GM18870 (cell line): ENCODE measurements at regions not wholly inside any gene's neighbourhood (a gene's known extent, or its start where the extent isn't known, plus 50 kb on each side); places are given as distances from the start of the nearest gene placed in this dataset.
A peak's percentile ranks its signal among the peaks of the same experiment; 100 is the strongest.

Experiments used
- ATAC-seq: cut with Tn5 transposase; IDR thresholded peaks from one replicate; pipeline ENCODE4 v1.9.1; 2021; ENCODE audit warnings: moderate library complexity; ENCODE audit not compliant: unreplicated experiment

DNA sequence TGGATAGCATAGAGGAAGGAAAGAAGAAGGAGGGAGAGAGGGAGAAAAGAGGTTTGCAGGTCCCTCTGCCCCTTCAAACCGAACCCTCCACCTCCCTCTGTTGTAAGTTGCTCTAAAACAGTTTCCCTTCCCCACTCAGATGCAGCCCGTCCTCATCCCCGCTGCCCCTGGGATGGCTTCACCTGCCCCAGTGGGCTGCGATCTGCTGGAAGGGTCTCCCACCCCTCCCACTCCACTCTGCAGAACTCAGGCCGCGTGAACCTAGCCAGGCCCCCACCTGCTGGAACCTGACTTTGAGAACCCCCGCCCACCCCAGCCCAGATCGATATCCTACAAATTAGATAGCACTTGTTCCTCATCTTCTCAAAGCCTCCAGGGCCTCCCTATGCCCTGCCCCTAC is 190.8 kb downstream of the DLL1 start:
- ATAC-seq: no peak

DNA sequence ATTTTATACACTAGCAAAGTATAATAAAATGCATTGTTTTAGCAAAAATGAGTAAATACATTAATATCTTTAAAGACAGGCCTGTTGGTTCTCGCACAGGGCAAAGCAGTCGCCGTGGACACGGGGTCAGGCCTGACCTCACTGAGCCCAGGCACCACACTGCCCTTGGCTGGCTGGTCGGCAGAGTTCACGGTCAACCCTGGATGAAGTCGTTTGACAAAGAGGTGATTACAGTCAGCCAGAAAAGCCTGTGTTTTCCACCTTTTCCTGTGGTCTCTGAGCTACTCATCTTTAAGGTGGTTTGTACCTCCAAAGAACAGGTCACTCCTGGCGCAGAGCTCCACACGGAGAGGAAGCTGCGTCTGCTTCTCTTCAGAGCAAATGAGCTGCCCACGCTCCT is 191.5 kb downstream of the DLL1 start:
- no peak for ATAC-seq

DNA sequence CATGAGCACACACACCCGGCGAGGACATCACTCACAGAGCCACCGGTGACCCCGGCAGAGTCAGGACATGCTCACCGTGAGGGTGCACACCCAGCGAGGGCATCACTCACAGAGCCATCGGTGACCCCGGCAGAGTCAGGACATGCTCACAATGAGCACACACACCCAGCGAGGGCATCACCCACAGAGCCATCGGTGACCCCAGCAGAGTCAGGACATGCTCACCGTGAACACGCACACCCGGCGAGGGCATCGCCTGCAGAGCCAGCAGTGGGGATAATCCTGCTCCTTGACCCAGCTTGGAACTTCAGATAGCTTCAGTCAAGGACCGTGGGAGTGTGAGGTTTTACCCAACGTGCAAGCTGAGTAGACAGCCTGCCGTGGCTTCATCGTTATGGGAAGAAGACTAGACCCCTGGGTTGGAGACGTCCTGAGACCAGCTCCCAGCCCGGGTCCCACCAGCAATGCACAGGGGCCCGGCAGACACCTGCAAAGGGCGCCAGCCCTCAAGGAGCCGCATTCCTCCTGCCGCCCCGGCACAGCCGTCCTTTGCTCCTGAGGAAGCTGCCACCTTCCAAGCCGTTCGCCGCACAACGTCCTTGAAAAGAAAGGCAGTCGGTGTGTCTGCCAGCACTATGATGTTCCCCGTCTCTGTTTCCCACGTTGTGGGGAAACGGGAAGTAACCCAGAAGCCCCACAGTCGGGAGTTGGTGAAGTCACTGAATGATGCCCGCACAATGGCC is 192.3 kb downstream of the DLL1 start:
- ATAC-seq: no peak

DNA sequence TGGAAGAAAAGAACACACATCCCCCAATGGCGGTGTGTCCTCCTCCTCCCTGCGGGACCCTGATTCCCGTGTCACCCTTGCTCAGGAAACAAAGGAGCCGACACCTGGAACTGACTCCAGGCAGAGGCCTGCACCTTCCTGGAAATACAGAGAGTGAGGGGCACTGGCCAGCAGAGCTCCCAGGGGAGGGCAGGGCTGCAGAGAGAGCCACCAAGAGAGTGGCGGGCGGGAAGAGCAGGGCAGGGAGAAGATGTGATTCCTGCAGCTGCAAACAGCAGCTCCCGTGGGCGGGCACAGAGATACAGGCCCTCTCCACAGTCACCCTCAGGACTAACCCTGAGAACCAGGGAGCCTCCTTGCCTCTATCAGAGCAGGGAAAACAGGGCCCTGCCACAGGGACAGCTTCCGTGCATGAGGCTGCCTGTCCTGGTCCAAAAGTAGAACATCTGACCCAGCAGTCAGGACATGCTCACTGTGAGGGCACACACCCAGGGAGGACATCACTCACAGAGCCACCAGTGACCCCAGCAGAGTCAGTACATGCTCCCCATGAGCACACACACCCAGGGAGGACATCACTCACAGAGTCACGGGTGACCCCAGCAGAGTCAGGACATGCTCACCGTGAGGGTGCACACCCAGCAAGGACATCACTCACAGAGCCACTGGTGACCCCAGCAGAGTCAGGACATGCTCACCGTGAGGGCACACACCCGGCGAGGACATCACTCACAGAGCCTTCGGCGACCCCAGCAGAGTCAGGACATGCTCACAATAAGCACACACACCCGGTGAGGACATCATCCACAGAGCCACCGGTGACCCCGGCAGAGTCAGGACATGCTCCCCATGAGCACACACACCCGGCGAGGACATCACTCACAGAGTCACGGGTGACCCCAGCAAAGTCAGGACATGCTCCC is 193.1 kb downstream of the DLL1 start:
- ATAC-seq: no peak

DNA sequence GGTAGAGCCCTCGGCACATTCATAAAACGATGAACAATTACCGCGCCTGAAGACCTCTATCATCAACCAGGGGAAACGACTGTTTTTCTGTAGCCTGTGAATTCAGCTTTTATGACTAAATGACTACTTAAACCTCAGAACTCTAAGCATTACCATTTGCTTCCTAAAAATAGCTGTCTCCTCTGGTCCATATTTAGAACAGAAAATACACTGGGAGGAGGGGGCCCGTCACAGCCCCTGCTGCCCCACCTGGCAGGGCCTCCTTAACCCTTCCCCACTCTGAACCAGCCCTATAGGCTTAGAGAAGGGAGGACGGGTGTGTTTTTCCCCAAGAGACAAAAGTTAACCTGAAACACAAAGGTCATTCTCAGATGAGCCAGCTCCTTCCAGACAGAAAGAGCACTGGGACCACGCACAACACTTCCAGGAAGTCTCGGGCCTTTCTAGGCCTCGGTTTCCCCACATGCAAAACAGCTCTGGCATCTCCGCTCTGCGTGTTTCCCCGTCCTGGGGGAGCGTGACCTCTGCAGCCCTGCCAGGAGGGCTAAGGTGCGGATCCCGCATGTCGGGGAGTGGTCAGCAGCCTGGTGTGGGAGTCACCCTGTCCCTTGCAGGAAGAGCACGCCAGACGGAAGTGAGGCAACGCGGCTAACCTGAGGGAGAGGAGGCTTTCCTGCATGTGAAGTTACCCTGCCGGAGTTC is 193.9 kb downstream of the DLL1 start:
- ATAC-seq: no peak

DNA sequence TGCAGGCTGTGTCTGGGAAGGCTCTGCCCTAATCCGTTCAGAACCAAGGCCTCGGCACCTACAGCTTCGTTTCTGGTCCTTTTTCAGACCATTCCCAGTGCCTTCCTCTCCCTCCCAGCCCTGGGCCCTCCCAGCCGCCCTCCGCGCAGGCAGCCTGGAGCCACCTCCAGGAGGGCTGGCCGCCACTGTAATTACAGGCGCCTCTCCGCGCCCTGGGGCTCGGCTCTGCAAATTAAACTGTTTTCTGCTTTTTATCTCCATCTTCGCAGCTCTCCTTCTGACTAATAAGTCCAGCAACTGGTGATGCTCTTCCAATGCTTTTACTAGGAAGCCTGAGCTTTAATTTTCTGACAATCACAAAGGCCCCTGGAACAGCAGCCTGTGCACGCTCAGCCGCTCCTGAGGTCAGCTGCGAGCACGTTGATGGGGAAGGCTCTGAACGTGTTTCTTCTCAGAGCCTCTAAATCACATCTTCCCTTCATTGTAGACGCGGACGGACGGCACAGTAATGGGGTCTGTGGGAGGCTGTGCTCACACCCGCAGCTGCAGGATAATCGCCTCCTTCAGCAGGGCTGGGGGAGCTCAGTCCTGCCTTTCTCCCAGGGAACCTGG is 194.6 kb downstream of the DLL1 start:
- no peak for ATAC-seq

DNA sequence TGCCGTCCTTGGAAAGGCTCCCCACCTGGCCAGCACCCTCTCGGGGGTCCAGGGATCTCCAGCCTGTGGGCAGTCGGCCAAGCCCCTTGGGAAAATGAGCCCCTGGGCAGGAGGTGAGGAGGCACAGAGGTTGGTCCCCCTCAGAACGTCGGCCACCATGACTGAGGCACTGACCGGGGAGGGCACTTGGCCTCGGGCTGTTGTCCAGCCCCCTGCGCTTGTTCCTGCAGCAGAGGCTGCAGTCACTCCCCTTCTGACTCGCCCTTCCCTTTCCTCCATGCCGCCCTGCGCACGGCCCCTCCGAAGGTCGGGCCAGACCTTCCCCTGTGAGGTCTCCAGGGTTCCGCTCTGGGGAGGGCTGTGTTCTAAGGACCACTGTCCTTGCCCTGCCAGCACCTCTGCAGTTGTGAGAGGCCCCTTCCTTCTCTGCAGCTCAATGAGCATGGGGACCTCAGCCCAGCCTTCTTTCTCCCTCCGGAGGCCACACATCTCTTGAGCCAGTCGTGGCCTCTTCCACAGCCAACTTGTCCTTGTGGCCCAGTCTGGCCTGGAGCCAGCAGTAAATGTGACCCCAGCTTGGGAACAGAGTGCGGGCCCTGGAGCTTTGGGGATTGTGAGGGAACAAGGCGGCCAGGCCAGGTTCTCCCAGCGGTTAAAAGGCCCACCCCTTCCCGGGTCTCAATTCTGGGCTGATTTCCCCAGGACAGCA is 195.5 kb downstream of the DLL1 start:
- ATAC-seq: no peak

DNA sequence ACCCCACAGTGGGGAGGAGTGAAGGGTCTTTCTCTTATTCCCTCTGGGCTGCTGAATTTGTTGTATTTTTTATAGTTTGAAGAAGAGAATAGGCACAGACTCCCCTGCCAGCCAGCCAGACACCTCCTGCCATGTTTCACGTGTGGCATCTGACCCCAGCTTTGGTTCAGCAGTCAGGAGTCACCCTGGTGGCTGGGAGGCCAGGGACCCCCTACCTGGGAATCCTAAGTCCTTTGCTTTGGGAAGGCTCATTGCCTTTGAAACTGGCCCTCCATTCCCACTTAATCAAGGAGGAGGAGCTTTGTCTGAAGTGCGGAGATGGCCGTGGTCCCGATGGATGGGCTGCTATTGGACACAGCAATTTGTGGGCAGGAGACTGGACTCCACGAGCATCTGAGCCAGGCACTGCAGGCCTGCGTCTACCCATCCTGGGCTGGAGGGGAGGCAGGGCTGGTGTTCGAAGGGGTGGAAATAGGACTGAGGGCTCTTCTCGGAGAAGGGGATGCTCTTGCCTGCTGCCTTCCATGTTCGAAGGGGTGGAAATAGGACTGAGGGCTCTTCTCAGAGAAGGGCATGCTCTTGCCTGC is 196.1 kb downstream of the DLL1 start:
- ATAC-seq: no peak

DNA sequence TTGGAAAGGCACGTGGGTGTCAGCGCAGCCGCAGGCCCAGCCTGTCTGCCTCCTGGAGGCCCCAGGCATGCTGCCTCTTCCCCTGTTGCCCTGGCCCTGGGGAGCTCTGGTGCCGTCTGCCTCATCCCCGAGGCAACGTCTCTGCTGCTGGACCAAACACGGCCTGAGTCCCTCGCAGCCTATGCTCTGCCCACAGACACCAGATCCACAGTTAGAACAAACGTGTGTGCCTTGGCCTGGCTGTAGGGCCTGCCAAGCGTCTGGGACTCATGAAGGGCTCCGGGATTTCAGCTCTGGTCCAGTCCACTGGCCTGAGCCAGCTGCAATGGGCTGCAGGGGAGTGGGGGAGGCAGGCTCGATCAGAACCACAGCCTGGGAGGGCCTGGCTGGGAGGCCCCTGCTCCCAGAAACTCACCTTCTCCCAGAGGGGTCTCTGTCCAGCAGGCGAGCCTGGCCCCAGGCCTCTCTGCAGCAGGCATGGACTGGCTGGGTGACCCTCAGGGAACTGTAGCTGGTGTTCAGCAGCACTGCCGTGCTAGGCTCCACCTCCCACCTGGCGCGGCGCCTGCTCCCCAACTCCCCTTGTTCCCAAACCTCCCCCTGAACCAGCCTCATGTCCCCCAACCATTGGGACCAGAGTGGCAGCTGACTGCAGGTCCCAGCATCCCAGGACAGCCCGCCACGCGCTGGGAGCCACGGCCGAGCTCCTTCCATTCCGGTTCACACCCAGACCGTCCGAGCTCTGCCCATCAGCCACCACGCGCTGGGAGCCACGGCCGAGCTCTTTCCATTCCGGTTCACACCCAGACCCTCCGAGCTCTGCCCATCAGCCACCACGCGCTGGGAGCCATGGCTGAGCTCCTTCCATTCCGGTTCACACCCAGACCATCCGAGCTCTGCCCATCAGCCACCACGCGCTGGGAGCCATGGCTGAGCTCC is 197.0 kb downstream of the DLL1 start:
- ATAC-seq: no peak

DNA sequence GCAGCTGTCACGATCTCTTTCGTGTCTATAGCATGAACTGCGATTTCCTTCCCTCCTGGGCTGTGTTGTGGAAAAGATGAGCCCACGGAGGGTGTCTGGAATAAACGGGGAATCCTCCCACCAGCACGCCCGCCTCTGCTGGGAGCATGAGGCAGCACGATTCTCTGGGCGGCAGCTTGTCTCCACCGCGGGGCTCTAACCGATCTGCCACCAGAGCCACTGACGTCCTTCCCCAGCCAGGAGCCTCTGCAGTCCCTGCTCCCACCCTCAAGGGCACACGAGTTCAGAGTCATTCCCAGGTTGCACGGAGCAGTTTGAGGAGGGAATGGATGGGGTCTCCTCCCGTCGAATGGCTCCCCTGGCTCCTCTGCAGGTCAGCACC is 197.6 kb downstream of the DLL1 start:
- no peak for ATAC-seq

DNA sequence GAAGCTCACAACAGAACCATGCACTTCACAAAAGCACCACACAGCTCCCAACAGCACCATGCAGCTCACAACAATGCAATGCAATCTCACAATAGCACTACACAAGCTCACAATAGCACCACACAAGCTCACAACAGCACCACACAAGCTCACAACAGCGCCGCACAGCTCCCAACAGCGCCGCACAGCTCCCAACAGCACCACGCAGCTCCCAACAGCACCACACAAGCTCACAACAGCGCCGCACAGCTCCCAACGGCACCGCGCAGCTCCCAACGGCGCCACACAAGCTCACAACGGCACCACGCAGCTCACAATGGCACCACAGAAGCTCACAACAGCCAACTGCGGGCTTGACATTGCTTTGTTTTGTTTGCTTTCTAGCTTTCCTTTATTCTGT is 198.1 kb downstream of the DLL1 start:
- ATAC-seq: no peak

DNA sequence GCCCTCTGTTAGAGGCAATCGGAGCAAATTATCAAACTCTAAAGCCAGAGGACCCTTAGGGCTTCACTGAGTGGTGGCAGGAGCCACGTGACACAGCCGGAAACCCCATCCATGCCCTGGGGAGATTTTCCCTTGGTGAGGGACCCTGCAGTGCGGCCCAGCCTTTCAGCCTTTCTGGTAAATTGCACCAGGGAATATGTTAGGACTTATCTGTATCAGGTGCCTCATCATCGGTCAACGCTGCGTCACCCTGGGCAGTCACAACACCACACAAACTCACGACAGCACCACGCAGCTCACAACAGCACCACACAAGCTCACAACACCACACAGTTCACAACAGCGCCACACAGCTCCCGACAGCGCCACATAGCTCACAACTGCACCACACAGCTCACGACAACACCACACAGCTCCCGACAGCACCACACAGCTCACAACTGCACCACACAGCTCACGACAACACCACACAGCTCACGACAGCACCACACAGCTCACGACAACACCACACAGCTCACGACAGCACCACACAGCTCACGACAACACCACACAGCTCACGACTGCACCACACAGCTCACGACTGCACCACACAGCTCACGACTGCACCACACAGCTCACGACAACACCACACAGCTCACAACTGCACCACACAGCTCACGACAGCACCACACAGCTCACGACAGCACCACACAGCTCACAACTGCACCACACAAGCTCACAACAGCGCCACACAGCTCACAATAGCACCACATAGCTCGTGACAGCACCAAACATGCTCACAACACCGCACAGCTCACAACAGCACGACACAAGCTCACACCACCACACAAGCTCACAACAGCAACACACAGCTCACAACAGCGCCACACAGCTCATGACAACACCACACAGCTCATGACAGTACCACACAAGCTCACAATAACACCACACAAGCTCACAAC is 199.0 kb downstream of the DLL1 start:
- ATAC-seq: no peak

DNA sequence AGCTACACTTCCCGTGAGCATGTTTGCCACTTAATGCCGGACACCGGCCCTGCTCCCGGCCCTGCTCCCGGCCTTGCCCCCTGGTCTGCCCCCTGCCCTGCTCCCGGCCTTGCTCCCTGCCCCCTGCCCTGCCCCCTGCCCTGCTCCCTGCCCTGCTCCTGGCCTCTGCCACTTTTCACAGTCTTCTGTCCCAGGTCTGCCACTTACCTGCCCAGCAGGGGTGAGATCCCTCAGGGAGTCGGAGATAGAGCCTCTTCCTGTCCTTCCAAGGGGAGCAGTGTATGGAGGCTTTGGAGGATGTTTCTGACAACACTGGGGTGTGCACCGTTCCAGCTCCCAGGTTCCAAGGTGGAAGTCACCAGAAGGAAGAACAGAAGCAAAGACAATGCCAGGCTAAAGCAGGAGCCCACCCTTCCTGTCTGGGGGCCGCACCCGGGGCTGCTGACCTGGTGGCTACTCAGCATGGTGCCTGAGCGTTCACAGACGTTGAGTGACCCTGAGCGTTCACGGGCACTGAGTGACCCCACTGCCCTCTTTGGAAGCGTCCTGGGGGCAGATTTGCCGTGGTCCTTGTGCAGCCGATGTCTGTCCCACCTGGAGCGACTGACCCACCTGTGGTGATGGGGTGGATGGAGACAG is 199.8 kb downstream of the DLL1 start:
- no peak for ATAC-seq

DNA sequence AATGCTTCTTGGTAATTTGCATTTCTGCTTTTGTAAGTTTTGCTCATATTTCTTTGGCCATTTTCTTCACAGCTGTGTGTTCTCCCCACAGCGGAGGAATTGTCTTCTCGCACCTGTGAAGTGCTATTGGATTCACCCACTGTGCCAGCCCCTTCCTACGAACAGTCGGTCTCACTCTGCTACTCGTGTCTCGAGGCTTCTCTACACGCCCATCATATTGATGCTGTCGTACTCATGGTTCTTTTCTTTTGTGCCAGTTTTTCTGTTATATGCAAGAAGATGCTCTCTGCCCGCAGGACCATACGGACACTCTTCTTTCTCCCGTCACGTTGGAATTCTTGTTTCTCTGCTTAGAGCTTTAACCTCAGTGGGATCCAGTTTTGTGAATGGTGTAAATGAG is 200.3 kb downstream of the DLL1 start:
- ATAC-seq: no peak

DNA sequence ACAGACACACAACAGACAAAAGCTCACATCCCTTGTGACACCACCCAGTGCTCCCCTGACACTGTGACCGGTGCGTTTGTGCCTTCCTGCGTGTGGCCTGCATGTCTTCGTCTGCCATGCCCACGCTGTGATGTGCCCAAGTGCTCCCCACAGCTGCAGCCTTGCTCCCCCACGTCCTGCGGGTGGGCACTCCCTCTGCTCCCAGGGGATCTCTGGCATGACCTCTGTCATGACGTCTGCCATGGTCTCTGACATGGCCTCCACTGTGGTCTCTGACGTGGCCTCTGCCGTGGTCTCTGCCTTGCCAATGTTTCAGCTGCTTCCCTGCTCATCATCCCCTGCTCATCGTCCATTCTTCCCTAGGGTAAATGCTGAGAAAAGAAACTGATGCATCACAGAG is 200.9 kb downstream of the DLL1 start:
- peak; percentile 20 for ATAC-seq

DNA sequence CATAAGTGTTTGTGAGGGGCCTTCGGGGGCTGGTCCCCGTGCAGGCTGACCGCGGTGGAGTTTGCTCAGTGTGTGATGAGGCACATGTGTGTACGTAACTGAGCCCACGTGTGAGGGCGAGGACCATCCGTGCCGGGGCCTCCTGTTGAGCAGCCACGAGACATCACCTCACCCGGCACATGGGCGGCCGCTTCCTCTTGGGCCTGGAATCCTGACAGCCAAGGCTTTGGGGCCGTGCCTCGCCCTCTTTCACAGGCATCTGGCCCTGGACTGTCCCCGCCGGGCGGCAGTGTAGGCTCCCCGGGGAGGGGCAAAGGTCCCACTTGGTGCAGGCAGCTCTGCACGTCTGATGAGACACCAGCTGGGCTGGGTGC is 202.3 kb downstream of the DLL1 start:
- ATAC-seq: no peak

DNA sequence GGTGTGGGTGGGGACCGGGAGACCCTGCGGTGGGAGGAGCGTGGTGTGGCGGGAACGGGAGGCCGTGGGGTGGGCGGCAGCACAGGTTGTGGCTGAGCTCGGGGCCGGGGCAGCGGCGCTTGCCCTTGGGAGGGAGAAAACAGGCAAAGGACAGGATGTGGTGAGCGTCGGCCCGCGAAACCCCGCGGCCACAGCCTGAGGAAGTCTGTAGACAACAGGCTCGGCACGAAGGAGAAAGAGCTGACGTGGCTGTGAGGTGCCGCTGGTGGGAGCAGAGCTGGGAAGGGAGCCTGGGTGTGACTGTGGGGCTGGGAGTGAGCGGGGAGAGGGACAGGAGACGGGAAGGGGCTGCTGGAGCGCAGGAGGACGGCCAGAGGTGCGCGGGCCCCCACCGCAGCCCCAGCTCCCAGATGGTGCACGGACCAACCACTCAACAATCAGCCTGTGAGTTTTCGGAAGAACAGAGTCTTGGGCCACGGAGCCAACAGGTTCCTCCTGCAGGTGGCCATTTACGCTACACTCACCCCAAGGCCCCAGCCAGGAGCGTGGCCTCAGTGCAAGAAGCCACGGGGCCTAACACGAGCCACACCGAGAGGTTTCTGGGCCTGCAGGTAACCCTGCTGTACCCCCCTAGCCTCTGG is 202.8 kb downstream of the DLL1 start:
- ATAC-seq: no peak
